IMR-90 (cell line): ENCODE measurements at regions not wholly inside any gene's neighbourhood (a gene's known extent, or its start where the extent isn't known, plus 50 kb on each side); places are given as distances from the start of the nearest gene placed in this dataset.

Experiments used
- BHLHE40 ChIP-seq: fragments of 150-350 bp; IDR thresholded peaks from 2 replicates; pipeline ENCODE4 v1.6.1; 2016; ENCODE audit warnings: mild to moderate bottlenecking, low read depth, low read length
- CEBPB ChIP-seq: IDR thresholded peaks from 2 replicates; pipeline ENCODE4 v1.6.1; 2012; ENCODE audit warnings: low read depth, low read length, improper control_type of control experiment
- CHD1 ChIP-seq: IDR thresholded peaks from 2 replicates; pipeline ENCODE4 v1.6.1; 2012; ENCODE audit warnings: low read depth, low read length, improper control_type of control experiment
- FOS ChIP-seq: fragments of 150-350 bp; IDR thresholded peaks from 2 replicates; pipeline ENCODE4 v1.6.1; 2016; ENCODE audit warnings: low read depth, low read length
- MAFK ChIP-seq: IDR thresholded peaks from 2 replicates; pipeline ENCODE4 v1.6.1; 2012; ENCODE audit warnings: low read depth, low read length, improper control_type of control experiment
- MXI1 ChIP-seq: IDR thresholded peaks from 2 replicates; pipeline ENCODE4 v1.6.1; 2012; ENCODE audit warnings: low read depth, mild to moderate bottlenecking, low read length, moderate library complexity, borderline replicate concordance
- POLR2A ChIP-seq: IDR thresholded peaks from 2 replicates; pipeline ENCODE4 v1.6.1; 2012; ENCODE audit warnings: mild to moderate bottlenecking, low read depth, low read length
- RAD21 ChIP-seq: IDR thresholded peaks from 2 replicates; pipeline ENCODE4 v1.6.1; 2012; ENCODE audit warnings: low read length, improper control_type of control experiment
- RFX5 ChIP-seq: IDR thresholded peaks from 2 replicates; pipeline ENCODE4 v1.8.0; 2012; ENCODE audit warnings: low read depth, mild to moderate bottlenecking, low read length, moderate library complexity
- SMC3 ChIP-seq: fragments of 150-350 bp; IDR thresholded peaks from 2 replicates; pipeline ENCODE4 v1.6.1; 2016; ENCODE audit warnings: low read depth, mild to moderate bottlenecking, antibody characterized with exemption, low read length, moderate library complexity
- TF ChIP-seq, protein P1 (sequence below): conservative IDR thresholded peaks from 2 replicates; pipeline ENCODE4 v1.5.1; 2012; ENCODE audit warnings: mild to moderate bottlenecking, low read depth, low read length, improper control_type of control experiment
- TF ChIP-seq, protein P2 (sequence below): fragments of 150-350 bp; IDR thresholded peaks from 2 replicates; pipeline ENCODE4 v1.6.1; 2017; ENCODE audit warnings: mild to moderate bottlenecking, antibody characterized with exemption, low read length, low read depth
- TF ChIP-seq, protein P3 (sequence below): fragments of 150-350 bp; IDR thresholded peaks from 2 replicates; pipeline ENCODE4 v1.6.1; 2016; ENCODE audit warnings: low read depth, mild to moderate bottlenecking, low read length, moderate library complexity, borderline replicate concordance

DNA sequence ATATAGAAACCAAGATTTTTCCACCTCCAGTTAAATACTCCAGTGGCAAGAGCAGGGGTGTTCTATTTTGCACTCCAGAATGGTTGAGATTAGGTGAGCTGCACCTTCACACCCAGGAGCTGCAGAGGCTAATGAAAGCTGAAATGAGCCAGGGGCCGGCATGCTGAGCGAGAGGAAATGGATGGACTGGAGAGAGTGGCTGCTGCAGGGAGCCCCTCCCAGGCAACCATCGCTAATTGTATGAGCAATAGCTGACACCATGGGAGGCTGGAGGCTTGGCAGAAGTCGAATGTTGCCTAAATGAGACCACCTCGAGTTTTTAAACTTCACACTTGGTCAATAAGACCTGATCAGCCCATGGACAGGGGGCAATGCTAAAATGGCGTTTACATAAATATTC, 301.8 kb upstream of the TMPO start:
- TF ChIP-seq, protein P1, sequence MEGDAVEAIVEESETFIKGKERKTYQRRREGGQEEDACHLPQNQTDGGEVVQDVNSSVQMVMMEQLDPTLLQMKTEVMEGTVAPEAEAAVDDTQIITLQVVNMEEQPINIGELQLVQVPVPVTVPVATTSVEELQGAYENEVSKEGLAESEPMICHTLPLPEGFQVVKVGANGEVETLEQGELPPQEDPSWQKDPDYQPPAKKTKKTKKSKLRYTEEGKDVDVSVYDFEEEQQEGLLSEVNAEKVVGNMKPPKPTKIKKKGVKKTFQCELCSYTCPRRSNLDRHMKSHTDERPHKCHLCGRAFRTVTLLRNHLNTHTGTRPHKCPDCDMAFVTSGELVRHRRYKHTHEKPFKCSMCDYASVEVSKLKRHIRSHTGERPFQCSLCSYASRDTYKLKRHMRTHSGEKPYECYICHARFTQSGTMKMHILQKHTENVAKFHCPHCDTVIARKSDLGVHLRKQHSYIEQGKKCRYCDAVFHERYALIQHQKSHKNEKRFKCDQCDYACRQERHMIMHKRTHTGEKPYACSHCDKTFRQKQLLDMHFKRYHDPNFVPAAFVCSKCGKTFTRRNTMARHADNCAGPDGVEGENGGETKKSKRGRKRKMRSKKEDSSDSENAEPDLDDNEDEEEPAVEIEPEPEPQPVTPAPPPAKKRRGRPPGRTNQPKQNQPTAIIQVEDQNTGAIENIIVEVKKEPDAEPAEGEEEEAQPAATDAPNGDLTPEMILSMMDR: no peak
- no peak for TF ChIP-seq MXI1
- no peak for TF ChIP-seq SMC3
- TF ChIP-seq, protein P2, sequence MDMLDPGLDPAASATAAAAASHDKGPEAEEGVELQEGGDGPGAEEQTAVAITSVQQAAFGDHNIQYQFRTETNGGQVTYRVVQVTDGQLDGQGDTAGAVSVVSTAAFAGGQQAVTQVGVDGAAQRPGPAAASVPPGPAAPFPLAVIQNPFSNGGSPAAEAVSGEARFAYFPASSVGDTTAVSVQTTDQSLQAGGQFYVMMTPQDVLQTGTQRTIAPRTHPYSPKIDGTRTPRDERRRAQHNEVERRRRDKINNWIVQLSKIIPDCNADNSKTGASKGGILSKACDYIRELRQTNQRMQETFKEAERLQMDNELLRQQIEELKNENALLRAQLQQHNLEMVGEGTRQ: no peak
- no peak for TF ChIP-seq POLR2A
- TF ChIP-seq CHD1: no peak
- TF ChIP-seq CEBPB: no peak
- TF ChIP-seq BHLHE40: no peak
- TF ChIP-seq, protein P3, sequence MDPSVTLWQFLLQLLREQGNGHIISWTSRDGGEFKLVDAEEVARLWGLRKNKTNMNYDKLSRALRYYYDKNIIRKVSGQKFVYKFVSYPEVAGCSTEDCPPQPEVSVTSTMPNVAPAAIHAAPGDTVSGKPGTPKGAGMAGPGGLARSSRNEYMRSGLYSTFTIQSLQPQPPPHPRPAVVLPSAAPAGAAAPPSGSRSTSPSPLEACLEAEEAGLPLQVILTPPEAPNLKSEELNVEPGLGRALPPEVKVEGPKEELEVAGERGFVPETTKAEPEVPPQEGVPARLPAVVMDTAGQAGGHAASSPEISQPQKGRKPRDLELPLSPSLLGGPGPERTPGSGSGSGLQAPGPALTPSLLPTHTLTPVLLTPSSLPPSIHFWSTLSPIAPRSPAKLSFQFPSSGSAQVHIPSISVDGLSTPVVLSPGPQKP: no peak
- no peak for TF ChIP-seq RAD21
- TF ChIP-seq MAFK: no peak
- no peak for TF ChIP-seq RFX5
- no peak for TF ChIP-seq FOS
